LNCAP (cell line): ENCODE measurements at regions not wholly inside any gene's neighbourhood (a gene's known extent, or its start where the extent isn't known, plus 50 kb on each side); places are given as distances from the start of the nearest gene placed in this dataset.
A peak's percentile ranks its signal among the peaks of the same experiment; 100 is the strongest.

Experiments
- TF ChIP-seq, protein P1 (sequence below): fragments of 450-650 bp; IDR thresholded peaks from 2 replicates; pipeline ENCODE4 v1.5.1; 2017; ENCODE audit warnings: mild to moderate bottlenecking

DNA sequence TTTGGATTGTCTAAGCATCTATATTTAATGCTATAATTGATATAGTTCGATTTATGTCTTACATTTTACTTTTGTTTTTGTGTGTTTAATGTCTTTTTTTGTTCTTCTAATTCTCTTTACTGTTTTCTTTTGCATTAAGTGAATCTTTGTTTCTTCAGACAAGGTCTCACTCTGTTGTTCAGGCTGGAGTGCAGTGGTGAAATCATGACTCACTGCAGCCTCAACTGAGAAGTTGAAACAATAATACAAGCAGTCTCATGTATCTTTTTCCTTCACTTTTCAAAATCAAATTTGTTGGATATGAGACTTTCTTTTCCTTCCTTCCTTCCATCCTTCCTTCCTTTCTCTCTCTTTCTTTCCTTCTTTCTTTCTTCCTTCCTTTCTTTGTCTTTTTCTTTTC, 1401.6 kb downstream of the ADGRL3 start:
- TF ChIP-seq, protein P1, sequence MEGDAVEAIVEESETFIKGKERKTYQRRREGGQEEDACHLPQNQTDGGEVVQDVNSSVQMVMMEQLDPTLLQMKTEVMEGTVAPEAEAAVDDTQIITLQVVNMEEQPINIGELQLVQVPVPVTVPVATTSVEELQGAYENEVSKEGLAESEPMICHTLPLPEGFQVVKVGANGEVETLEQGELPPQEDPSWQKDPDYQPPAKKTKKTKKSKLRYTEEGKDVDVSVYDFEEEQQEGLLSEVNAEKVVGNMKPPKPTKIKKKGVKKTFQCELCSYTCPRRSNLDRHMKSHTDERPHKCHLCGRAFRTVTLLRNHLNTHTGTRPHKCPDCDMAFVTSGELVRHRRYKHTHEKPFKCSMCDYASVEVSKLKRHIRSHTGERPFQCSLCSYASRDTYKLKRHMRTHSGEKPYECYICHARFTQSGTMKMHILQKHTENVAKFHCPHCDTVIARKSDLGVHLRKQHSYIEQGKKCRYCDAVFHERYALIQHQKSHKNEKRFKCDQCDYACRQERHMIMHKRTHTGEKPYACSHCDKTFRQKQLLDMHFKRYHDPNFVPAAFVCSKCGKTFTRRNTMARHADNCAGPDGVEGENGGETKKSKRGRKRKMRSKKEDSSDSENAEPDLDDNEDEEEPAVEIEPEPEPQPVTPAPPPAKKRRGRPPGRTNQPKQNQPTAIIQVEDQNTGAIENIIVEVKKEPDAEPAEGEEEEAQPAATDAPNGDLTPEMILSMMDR: no peak

DNA sequence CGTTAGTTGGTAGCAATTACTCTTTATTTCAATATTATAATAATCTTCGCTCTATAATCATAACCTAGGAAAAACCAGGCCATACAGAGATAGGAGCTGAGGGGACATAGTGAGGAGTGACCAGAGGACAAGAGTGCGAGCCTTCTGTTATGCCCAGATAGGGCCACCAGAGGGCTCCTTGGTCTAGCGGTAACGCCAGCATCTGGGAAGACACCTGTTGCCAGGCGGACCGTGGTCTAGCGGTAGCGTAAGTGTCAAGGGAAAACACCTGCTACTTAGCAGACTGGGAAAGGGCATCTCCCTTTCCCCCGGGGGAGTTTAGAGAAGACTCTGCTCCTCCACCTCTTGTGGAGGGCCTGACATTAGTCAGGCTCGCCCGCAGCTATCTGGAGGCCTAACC, 1395.1 kb downstream of the ADGRL3 start:
- TF ChIP-seq, protein P1: peak; percentile 58

DNA sequence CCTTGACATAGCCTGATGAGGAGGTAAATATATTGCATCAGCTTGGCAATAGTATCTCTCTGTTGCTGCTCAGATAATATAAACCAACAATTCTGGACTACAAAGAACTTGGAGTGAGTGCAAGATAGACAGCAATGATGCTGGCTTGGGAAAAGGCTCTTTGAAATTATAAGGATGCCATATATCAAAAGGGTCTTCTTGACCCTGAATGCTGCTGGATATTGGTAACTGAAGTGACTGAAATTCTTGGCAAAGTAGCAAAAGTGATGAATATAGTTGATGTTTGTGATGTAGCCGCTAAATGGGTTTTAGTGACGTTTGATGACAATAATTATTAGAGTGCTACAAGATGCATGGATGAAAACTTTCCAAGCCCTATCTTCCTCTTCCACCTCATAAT, 1391.6 kb downstream of the ADGRL3 start:
- TF ChIP-seq, protein P1: no peak

DNA sequence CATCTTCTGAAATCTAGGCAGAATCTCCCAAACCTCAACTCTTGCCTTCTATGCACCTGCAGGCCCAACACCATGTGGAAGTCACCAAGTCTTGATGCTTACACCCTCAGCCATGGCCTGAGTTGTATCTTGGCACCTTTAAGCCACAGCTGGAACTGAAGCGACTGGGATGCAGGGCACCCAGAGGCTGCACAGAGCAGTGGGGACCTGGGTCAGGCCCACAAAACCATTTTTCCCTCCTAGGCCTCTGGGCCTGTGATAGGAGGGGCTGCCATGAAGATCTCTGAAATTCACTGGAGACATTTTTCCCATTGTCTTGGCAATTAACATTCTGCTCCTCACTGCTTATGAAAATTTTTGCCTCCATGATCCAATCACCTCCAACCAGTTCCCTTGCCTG, 1388.5 kb downstream of the ADGRL3 start:
- TF ChIP-seq, protein P1: no peak

DNA sequence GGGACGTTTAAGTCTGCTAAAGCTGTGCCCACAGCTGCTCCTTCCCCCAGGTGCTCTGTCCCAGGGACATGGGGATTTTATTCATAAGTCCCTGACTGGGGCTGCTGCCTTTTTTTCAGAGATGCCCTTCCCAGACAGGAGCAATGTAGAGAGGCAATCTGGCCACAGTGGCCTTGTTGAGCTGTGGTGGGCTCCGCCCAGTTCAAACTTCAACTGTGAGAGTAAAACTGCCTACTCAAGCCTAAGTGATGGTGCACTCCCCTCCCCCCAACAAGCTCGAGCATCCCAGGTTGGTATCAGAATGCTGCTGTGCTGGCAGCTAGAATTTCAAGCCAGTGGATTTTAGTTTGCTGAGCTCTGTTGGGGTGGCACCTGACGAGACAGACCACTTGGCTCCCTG, 1371.4 kb downstream of the ADGRL3 start:
- TF ChIP-seq, protein P1: no peak

DNA sequence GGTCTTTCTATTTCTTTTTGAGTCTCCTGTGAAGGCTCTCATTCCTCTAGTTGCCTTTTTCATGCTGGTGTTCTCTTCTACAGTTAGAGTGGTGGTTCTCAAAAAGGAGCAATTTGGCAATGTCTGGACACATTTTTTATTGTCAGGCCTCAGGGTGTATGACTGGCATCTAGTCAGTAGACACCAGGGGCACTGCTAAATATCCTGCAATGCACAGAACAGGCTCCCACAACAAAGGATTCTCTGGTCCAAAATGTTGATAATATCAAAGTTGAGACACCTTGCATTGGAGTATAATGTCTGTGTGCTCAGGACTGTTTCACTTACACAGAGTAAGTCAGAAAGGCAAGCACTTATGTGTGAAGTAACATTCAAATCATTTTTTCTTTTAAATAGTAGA, 1360.7 kb downstream of the ADGRL3 start:
- TF ChIP-seq, protein P1: no peak

DNA sequence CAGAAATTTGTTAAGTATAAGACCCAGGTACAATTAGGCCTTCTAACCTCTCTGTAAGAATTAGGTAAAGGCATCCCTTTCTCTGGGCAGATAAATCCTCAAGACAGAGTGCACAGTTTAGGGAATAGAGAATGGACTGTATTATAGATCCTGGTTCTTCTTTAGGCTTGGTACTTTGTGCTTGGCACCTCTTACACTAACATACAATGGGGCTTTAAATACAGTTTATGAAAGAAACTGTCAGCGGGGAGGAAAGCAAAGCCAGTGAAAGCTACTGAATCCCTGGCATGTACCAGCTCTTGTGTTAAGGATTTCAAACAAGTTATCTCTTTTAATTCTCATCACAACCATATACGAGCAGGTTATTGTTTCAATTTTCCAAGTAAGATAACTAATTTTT, 1350.0 kb downstream of the ADGRL3 start:
- TF ChIP-seq, protein P1: no peak

DNA sequence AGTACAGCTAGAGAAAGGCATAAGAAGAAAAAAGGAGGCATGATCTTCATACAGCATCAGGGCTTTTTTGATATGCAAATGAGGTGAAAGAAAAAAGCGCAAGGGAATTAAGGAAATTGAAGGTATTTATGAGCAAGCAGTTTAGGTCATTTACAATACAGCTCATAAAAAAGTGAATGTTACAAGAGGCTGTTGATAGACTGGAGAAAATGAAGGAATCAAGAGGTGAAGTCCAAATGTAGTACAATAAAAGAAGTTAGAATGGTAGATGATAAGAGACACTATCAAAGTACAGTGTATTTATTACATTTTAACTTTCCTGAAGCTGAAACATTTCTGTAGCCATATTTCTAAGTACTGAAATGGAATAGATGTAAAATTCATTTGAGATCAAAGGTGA, 1349.5 kb downstream of the ADGRL3 start:
- TF ChIP-seq, protein P1: no peak
